SK-N-MC (cell line): ENCODE measurements at regions not wholly inside any gene's neighbourhood (a gene's known extent, or its start where the extent isn't known, plus 50 kb on each side); places are given as distances from the start of the nearest gene placed in this dataset.

Experiments
- FOXP2 ChIP-seq: optimal IDR thresholded peaks from 2 replicates; pipeline ENCODE3; 2011; ENCODE audit warnings: mild to moderate bottlenecking, moderate library complexity; ENCODE audit not compliant: insufficient read depth; ENCODE audit errors: extremely low read length, control extremely low read depth
- POLR2AphosphoS5 ChIP-seq: IDR thresholded peaks from 2 replicates; pipeline ENCODE4 v1.6.1; 2012; ENCODE audit warnings: mild to moderate bottlenecking, low read depth, low read length, borderline replicate concordance

GRCh38 chr3:34886443-34886842 is 752.9 kb upstream of the ARPP21 start:
- TF ChIP-seq POLR2AphosphoS5 (no peak), FOXP2 (no peak)
